Calu3 (cell line): ENCODE measurements at regions not wholly inside any gene's neighbourhood (a gene's known extent, or its start where the extent isn't known, plus 50 kb on each side); places are given as distances from the start of the nearest gene placed in this dataset.
"Not testable (repeated sequence)": the region's sequence is repeated elsewhere in the genome, so short reads cannot be mapped to it uniquely, and the experiment has no call there.

Source experiments
- BruUV-seq: library from RNA; stranded (reverse); fragments of 400-500 nt; replicated peaks from 2 replicates; lab custom pipeline; 2021; lab: Mats Ljungman, UMichigan
- CTCF ChIA-PET: fragments of 300-600 bp; sonication (Branson Sonifier 250); formaldehyde crosslinking; loops from one replicate; lab custom pipeline; 2022; ENCODE audit warnings: antibody characterized with exemption; lab: Charles Lee
- DNase-seq: peaks from one replicate; pipeline ENCODE4 v3.0.0; 2022
- H3K27ac Mint-ChIP-seq: one replicate; pipeline ENCODE4 v1.8.0; 2022; ENCODE audit warnings: mixed read lengths; ENCODE audit not compliant: unreplicated experiment
- H3K27me3 Mint-ChIP-seq: one replicate; pipeline ENCODE4 v1.8.0; 2022; ENCODE audit warnings: mixed read lengths; ENCODE audit not compliant: unreplicated experiment
- H3K36me3 Mint-ChIP-seq: one replicate; pipeline ENCODE4 v1.8.0; 2022; ENCODE audit warnings: mild to moderate bottlenecking, moderate library complexity, mixed read lengths; ENCODE audit not compliant: insufficient read depth, unreplicated experiment
- H3K4me1 Mint-ChIP-seq: one replicate; pipeline ENCODE4 v1.8.0; 2022; ENCODE audit warnings: mild to moderate bottlenecking, low read depth, mixed read lengths; ENCODE audit not compliant: unreplicated experiment
- H3K4me3 Mint-ChIP-seq: one replicate; pipeline ENCODE4 v1.8.0; 2022; ENCODE audit warnings: mild to moderate bottlenecking, low read depth, moderate library complexity, mixed read lengths; ENCODE audit not compliant: unreplicated experiment
- H3K9me3 Mint-ChIP-seq: one replicate; pipeline ENCODE4 v1.8.0; 2022; ENCODE audit warnings: low read depth, mixed read lengths; ENCODE audit not compliant: unreplicated experiment
- CTCF ChIP-seq: fragments of 200-600 bp; IDR thresholded peaks from one replicate; pipeline ENCODE4 v1.8.0; 2022; ENCODE audit warnings: antibody characterized with exemption; ENCODE audit not compliant: unreplicated experiment
- intact Hi-C: fragments of 100-400 bp; cut with micrococcal nuclease; formaldehyde crosslinking; loops from one replicate; pipeline ENCODE4 v1.10.0; 2022; ENCODE audit not compliant: unreplicated experiment

DNA sequence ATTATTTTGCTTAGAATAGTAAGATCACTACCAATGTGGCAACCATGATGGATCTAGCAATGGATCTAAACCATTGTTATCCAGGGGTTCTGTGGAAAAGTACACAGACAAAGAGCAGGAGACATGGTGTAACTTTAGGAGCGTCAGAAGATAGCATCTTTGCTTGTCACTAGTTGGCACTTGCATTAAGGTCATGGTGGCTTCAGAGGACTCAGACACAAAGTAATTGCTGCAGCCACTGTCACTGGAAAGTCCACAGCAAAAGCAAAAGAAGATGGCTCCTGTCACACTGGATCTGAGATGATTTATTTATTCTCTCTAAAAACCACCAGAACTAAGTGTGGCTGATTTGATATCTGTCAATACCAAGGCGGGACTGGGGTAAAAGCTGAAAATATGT, 93.3 kb upstream of the PCDH20 start:
- no peak for DNase-seq
- Mint-ChIP-seq H3K27ac (no peak overlapping the region), H3K36me3 (no peaks in the 10 kb centered on the region), H3K4me3 (no peak overlapping the region), H3K27me3 (no peaks in the 10 kb centered on the region), H3K4me1 (no peaks in the 10 kb centered on the region), H3K9me3 (no peaks in the 10 kb centered on the region)
- CTCF ChIA-PET: no interaction called here
- no TSS peak for BruUV-seq
- no peak for TF ChIP-seq CTCF
- intact Hi-C loops: no loop called here

GRCh38 chr13:61500176-61500575, 84.5 kb upstream of the PCDH20 start:
- intact Hi-C loops: no loop called here
- Mint-ChIP-seq H3K9me3 (no peaks in the 10 kb centered on the region), H3K4me3 (no peak overlapping the region), H3K36me3 (no peaks in the 10 kb centered on the region), H3K4me1 (no peaks in the 10 kb centered on the region), H3K27ac (no peak overlapping the region), H3K27me3 (no peaks in the 10 kb centered on the region)
- no TSS peak for BruUV-seq
- DNase-seq: no peak
- no peak for TF ChIP-seq CTCF
- CTCF ChIA-PET: no interaction called here

DNA sequence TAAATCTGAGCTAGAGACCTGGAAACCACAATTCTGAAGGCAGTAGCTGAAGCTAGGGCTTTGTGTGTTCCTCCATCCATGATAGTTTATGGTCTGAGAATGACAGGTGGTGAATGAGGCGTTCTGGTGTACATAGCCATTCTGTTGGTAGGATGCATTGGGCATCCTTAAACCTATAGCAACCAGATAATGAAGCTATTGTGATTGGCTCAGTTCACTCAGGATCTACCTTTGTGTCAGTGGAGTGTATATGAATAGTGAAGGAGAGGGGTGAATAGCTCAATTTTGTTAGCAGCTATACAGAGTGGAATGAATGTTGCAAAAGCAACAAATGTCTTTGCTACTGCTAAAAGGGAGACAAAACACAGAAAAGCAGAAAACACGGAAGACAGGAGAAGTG, 80.0 kb upstream of the PCDH20 start:
- TF ChIP-seq CTCF: no peak
- peaks cover 4% of the 10 kb centered on the region for H3K9me3 Mint-ChIP-seq
- H3K4me1 Mint-ChIP-seq: no peaks in the 10 kb centered on the region
- no peaks in the 10 kb centered on the region for H3K36me3 Mint-ChIP-seq
- CTCF ChIA-PET: no interaction called here
- no peaks in the 10 kb centered on the region for H3K27me3 Mint-ChIP-seq
- BruUV-seq: no TSS peak
- intact Hi-C loops: no loop called here
- H3K27ac Mint-ChIP-seq: no peak overlapping the region
- DNase-seq: no peak
- no peak overlapping the region for H3K4me3 Mint-ChIP-seq

- CTCF ChIA-PET, H3K36me3 Mint-ChIP-seq, intact Hi-C loops, H3K27me3 Mint-ChIP-seq, H3K4me3 Mint-ChIP-seq, H3K4me1 Mint-ChIP-seq, DNase-seq, BruUV-seq, H3K9me3 Mint-ChIP-seq, H3K27ac Mint-ChIP-seq: not testable (repeated sequence)
Measured at GRCh38 chr13:61493556-61493955, 77.9 kb upstream of the PCDH20 start.

GRCh38 chr13:61486496-61486895, 70.8 kb upstream of the PCDH20 start:
- CTCF ChIA-PET: no interaction called here
- Mint-ChIP-seq H3K9me3 (peaks cover 4% of the 10 kb centered on the region), H3K4me3 (no peak overlapping the region), H3K27ac (no peak overlapping the region), H3K4me1 (no peaks in the 10 kb centered on the region), H3K36me3 (no peaks in the 10 kb centered on the region), H3K27me3 (no peaks in the 10 kb centered on the region)
- BruUV-seq: no TSS peak
- DNase-seq: no peak
- TF ChIP-seq CTCF: no peak
- intact Hi-C loops: no loop called here
